ENCODE measurements at regions not wholly inside any gene's neighbourhood (a gene's known extent, or its start where the extent isn't known, plus 50 kb on each side); places are given as distances from the start of the nearest gene placed in this dataset.

DNA sequence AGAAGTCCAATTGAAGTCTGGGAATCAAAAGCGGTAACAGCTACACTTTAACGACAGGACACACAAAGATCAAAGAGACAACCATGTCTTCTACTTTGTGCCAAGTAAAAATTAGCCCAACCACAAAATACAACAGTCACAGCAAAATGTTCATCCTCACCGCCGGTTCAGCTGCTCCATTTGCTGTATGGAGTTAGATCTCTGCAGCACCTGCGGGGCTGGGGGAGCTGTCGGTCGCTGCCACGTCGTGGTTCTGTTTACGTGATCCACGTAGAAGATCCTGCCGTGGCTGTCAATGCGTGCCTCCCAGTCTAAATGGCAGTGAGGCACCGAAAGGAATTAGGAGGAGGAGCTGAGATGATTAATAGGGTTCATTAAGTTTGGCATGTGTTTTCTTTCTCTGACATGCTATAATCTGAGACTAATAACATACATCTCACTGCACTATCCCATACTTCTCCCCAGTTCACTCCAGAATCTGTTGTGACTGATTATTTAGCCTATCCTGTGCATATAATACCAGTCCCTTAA lies 136.5 kb upstream of the STK17B start:
- no peak for TF ChIP-seq EZH2phosphoT487 (IDR thresholded peaks at IDR 0.05; ENCODE audit: low read depth)
- TF ChIP-seq, protein P1, sequence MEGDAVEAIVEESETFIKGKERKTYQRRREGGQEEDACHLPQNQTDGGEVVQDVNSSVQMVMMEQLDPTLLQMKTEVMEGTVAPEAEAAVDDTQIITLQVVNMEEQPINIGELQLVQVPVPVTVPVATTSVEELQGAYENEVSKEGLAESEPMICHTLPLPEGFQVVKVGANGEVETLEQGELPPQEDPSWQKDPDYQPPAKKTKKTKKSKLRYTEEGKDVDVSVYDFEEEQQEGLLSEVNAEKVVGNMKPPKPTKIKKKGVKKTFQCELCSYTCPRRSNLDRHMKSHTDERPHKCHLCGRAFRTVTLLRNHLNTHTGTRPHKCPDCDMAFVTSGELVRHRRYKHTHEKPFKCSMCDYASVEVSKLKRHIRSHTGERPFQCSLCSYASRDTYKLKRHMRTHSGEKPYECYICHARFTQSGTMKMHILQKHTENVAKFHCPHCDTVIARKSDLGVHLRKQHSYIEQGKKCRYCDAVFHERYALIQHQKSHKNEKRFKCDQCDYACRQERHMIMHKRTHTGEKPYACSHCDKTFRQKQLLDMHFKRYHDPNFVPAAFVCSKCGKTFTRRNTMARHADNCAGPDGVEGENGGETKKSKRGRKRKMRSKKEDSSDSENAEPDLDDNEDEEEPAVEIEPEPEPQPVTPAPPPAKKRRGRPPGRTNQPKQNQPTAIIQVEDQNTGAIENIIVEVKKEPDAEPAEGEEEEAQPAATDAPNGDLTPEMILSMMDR (IDR thresholded peaks at IDR 0.05; ENCODE audit: low read depth, low read length): no peak

Data from OCI-LY3 (cell line).